Mesendoderm (in vitro differentiated cells): ENCODE measurements at regions not wholly inside any gene's neighbourhood (a gene's known extent, or its start where the extent isn't known, plus 50 kb on each side); places are given as distances from the start of the nearest gene placed in this dataset.
"Not testable (repeated sequence)": the region's sequence is repeated elsewhere in the genome, so short reads cannot be mapped to it uniquely, and the experiment has no call there.

Experiments
- DNase-seq: peaks from one replicate; pipeline ENCODE4 v3.0.0; 2013
- H2AK5ac ChIP-seq: 2 replicates; pipeline ENCODE4 v1.6.1; 2013; ENCODE audit warnings: low read length, inconsistent platforms
- H2BK120ac ChIP-seq: 2 replicates; pipeline ENCODE4 v1.6.1; 2013; ENCODE audit warnings: low read depth, mild to moderate bottlenecking, low read length, moderate library complexity, mixed read lengths
- H2BK15ac ChIP-seq: replicated peaks from 2 replicates; pipeline ENCODE4 v1.6.1; 2013; ENCODE audit warnings: low read depth, mild to moderate bottlenecking, moderate library complexity
- H2BK5ac ChIP-seq: 2 replicates; pipeline ENCODE4 v1.6.1; 2013; ENCODE audit warnings: low read length, inconsistent platforms
- H3K18ac ChIP-seq: 2 replicates; pipeline ENCODE4 v1.6.1; 2013; ENCODE audit warnings: mild to moderate bottlenecking, low read length, mixed read lengths
- H3K23ac ChIP-seq: one replicate; pipeline ENCODE4 v1.6.1; 2013; ENCODE audit warnings: low read length
- H3K27ac ChIP-seq: 2 replicates; pipeline ENCODE4 v1.5.1; 2013; ENCODE audit warnings: low read depth, mild to moderate bottlenecking, inconsistent platforms, low read length, moderate library complexity
- H3K27me3 ChIP-seq: 2 replicates; pipeline ENCODE4 v1.6.1; 2013; ENCODE audit warnings: low read length, control low read depth, mild to moderate bottlenecking, inconsistent platforms; ENCODE audit not compliant: insufficient read depth, poor library complexity
- H3K36me3 ChIP-seq: 2 replicates; pipeline ENCODE4 v1.6.1; 2013; ENCODE audit warnings: low read length, inconsistent platforms; ENCODE audit not compliant: control insufficient read depth, insufficient read depth
- H3K4ac ChIP-seq: one replicate; pipeline ENCODE4 v1.6.1; 2013; ENCODE audit warnings: low read depth, mild to moderate bottlenecking, low read length, moderate library complexity
- H3K4me1 ChIP-seq: 2 replicates; pipeline ENCODE4 v1.6.1; 2013; ENCODE audit warnings: low read depth, low read length, inconsistent platforms; ENCODE audit not compliant: control insufficient read depth
- H3K4me2 ChIP-seq: 2 replicates; pipeline ENCODE4 v1.6.1; 2013; ENCODE audit warnings: low read length
- H3K4me3 ChIP-seq: 2 replicates; pipeline ENCODE4 v1.5.1; 2013; ENCODE audit warnings: mild to moderate bottlenecking, low read length
- H3K56ac ChIP-seq: one replicate; pipeline ENCODE4 v1.6.1; 2013; ENCODE audit warnings: low read length
- H3K79me1 ChIP-seq: 2 replicates; pipeline ENCODE4 v1.6.1; 2013; ENCODE audit warnings: low read length, inconsistent platforms
- H3K79me2 ChIP-seq: 2 replicates; pipeline ENCODE4 v1.6.1; 2013; ENCODE audit warnings: mild to moderate bottlenecking, low read length; ENCODE audit not compliant: control insufficient read depth, insufficient read depth
- H3K9ac ChIP-seq: 2 replicates; pipeline ENCODE4 v1.6.1; 2013; ENCODE audit warnings: low read length, inconsistent platforms
- H4K5ac ChIP-seq: one replicate; pipeline ENCODE4 v1.6.1; 2013; ENCODE audit warnings: low read length
- H4K8ac ChIP-seq: one replicate; pipeline ENCODE4 v1.6.1; 2013; ENCODE audit warnings: low read depth, mild to moderate bottlenecking, control low read depth, low read length, moderate library complexity
- WGBS: extraction: QIAGEN DNeasy Blood & Tissue Kit; methylation state at CpG from one replicate; pipeline ENCODE4 v1.1.7; 2013; ENCODE audit warnings: low lambda C conversion rate, missing lambda C conversion rate; ENCODE audit not compliant: insufficient coverage; ENCODE audit errors: extremely low coverage; 5-methylcytosine and 5-hydroxymethylcytosine counted together

GRCh38 chr4:13728761-13729160 is 101.2 kb upstream of the BOD1L1 start:
- Histone ChIP-seq H4K5ac (no peak overlapping the region), H3K4ac (no peak overlapping the region), H2BK5ac (no peak overlapping the region), H3K4me3 (no peak overlapping the region), H3K36me3 (no peaks in the 10 kb centered on the region), H2BK15ac (no peak overlapping the region), H3K56ac (no peak overlapping the region), H3K79me2 (no peaks in the 10 kb centered on the region), H4K8ac (no peak overlapping the region), H2BK120ac (no peak overlapping the region), H3K79me1 (no peaks in the 10 kb centered on the region), H3K23ac (no peak overlapping the region), H3K9ac (no peak overlapping the region), H3K27ac (no peak overlapping the region), H2AK5ac (no peak overlapping the region), H3K4me1 (no peaks in the 10 kb centered on the region), H3K4me2 (no peak overlapping the region), H3K27me3 (no peaks in the 10 kb centered on the region), H3K18ac (no peak overlapping the region)
- no CpG with 5 or more reads among the region's 6 CpGs for WGBS
- no peak for DNase-seq

GRCh38 chr4:13731019-13731418 is 103.5 kb upstream of the BOD1L1 start:
- no CpG with 5 or more reads among the region's 1 CpG for WGBS
- H3K36me3 ChIP-seq: no peaks in the 10 kb centered on the region
- H3K4ac ChIP-seq: no peak overlapping the region
- H3K27me3 ChIP-seq: no peaks in the 10 kb centered on the region
- H2BK5ac ChIP-seq: no peak overlapping the region
- H3K79me1 ChIP-seq: no peaks in the 10 kb centered on the region
- no peaks in the 10 kb centered on the region for H3K4me1 ChIP-seq
- H3K18ac ChIP-seq: no peak overlapping the region
- H3K79me2 ChIP-seq: no peaks in the 10 kb centered on the region
- no peak overlapping the region for H4K5ac ChIP-seq
- H3K27ac ChIP-seq: no peak overlapping the region
- H4K8ac ChIP-seq: no peak overlapping the region
- no peak overlapping the region for H3K9ac ChIP-seq
- no peak overlapping the region for H2BK120ac ChIP-seq
- H3K4me2 ChIP-seq: no peak overlapping the region
- H2BK15ac ChIP-seq: no peak overlapping the region
- no peak overlapping the region for H3K23ac ChIP-seq
- H3K4me3 ChIP-seq: no peak overlapping the region
- no peak overlapping the region for H3K56ac ChIP-seq
- DNase-seq: no peak
- no peak overlapping the region for H2AK5ac ChIP-seq

- Histone ChIP-seq H4K8ac (no peak overlapping the region), H3K9ac (no peak overlapping the region), H3K4ac (no peak overlapping the region), H3K23ac (no peak overlapping the region), H2AK5ac (no peak overlapping the region), H3K36me3 (no peaks in the 10 kb centered on the region), H4K5ac (no peak overlapping the region), H2BK5ac (no peak overlapping the region), H3K79me1 (no peaks in the 10 kb centered on the region), H3K27ac (no peak overlapping the region), H3K27me3 (no peaks in the 10 kb centered on the region), H3K18ac (no peak overlapping the region), H3K4me3 (no peak overlapping the region), H2BK15ac (no peak overlapping the region), H3K79me2 (no peaks in the 10 kb centered on the region), H3K4me2 (no peak overlapping the region), H3K56ac (no peak overlapping the region), H3K4me1 (no peaks in the 10 kb centered on the region), H2BK120ac (no peak overlapping the region)
- no CpG with 5 or more reads among the region's 1 CpG for WGBS
- peak; percentile 5 for DNase-seq
Observed at GRCh38 chr4:13733817-13734216, 106.3 kb upstream of the BOD1L1 start.

- no peak overlapping the region for H2BK120ac ChIP-seq
- no peak for DNase-seq
- H3K4me3 ChIP-seq: no peak overlapping the region
- no peaks in the 10 kb centered on the region for H3K27me3 ChIP-seq
- no peaks in the 10 kb centered on the region for H3K4me1 ChIP-seq
- H4K5ac ChIP-seq: no peak overlapping the region
- no peak overlapping the region for H2BK15ac ChIP-seq
- H3K27ac ChIP-seq: no peak overlapping the region
- H3K4ac ChIP-seq: no peak overlapping the region
- H3K18ac ChIP-seq: no peak overlapping the region
- no CpG with 5 or more reads among the region's 2 CpGs for WGBS
- H2AK5ac ChIP-seq: no peak overlapping the region
- H3K36me3 ChIP-seq: no peaks in the 10 kb centered on the region
- H3K9ac ChIP-seq: no peak overlapping the region
- H3K79me1 ChIP-seq: no peaks in the 10 kb centered on the region
- no peaks in the 10 kb centered on the region for H3K79me2 ChIP-seq
- H3K56ac ChIP-seq: no peak overlapping the region
- no peak overlapping the region for H2BK5ac ChIP-seq
- no peak overlapping the region for H3K4me2 ChIP-seq
- H4K8ac ChIP-seq: no peak overlapping the region
- no peak overlapping the region for H3K23ac ChIP-seq
Observed at GRCh38 chr4:13750594-13750993, 123.1 kb upstream of the BOD1L1 start.

- H3K27ac ChIP-seq, H4K5ac ChIP-seq, H3K36me3 ChIP-seq, H3K4me2 ChIP-seq, H3K56ac ChIP-seq, H4K8ac ChIP-seq, H2BK15ac ChIP-seq, H3K4me3 ChIP-seq, DNase-seq, H3K9ac ChIP-seq, H3K79me2 ChIP-seq, H3K18ac ChIP-seq, H3K27me3 ChIP-seq, H3K4ac ChIP-seq, H3K23ac ChIP-seq, H3K79me1 ChIP-seq, H3K4me1 ChIP-seq, H2BK5ac ChIP-seq, H2AK5ac ChIP-seq, H2BK120ac ChIP-seq: not testable (repeated sequence)
- no CpG with 5 or more reads among the region's 25 CpGs for WGBS
Observed at GRCh38 chr4:13761581-13761980, 134.1 kb upstream of the BOD1L1 start.

GRCh38 chr4:13762130-13762529 is 134.6 kb upstream of the BOD1L1 start:
- no peak overlapping the region for H4K5ac ChIP-seq
- no peak overlapping the region for H3K18ac ChIP-seq
- H3K79me2 ChIP-seq: no peaks in the 10 kb centered on the region
- H3K56ac ChIP-seq: no peak overlapping the region
- H3K4me3 ChIP-seq: no peak overlapping the region
- no peak overlapping the region for H3K9ac ChIP-seq
- no peaks in the 10 kb centered on the region for H3K79me1 ChIP-seq
- H3K4ac ChIP-seq: no peak overlapping the region
- H3K27ac ChIP-seq: no peak overlapping the region
- no peak overlapping the region for H2BK5ac ChIP-seq
- no peak overlapping the region for H3K23ac ChIP-seq
- no peaks in the 10 kb centered on the region for H3K36me3 ChIP-seq
- H2AK5ac ChIP-seq: no peak overlapping the region
- no peak overlapping the region for H2BK120ac ChIP-seq
- H3K27me3 ChIP-seq: no peaks in the 10 kb centered on the region
- H3K4me2 ChIP-seq: no peak overlapping the region
- H3K4me1 ChIP-seq: no peaks in the 10 kb centered on the region
- no peak overlapping the region for H4K8ac ChIP-seq
- H2BK15ac ChIP-seq: no peak overlapping the region
- no CpG with 5 or more reads among the region's 2 CpGs for WGBS
- DNase-seq: no peak
